ENCODE measurements at regions not wholly inside any gene's neighbourhood (a gene's known extent, or its start where the extent isn't known, plus 50 kb on each side); places are given as distances from the start of the nearest gene placed in this dataset.
"Not testable (repeated sequence)": the region's sequence is repeated elsewhere in the genome, so short reads cannot be mapped to it uniquely, and the experiment has no call there.

GRCh38 chr2:71959494-71959893, 188.2 kb downstream of the CYP26B1 start (continued):
- TF ChIP-seq MXI1 (IDR thresholded peaks at IDR 0.05; ENCODE audit: low read depth, low read length) (no peak), TCF12 (IDR thresholded peaks at IDR 0.05) (no peak), GABPA (IDR thresholded peaks at IDR 0.05; ENCODE audit: low read depth) (no peak)

- H3K27me3 ChIP-seq (ENCODE audit: insufficient read depth); H3K9ac ChIP-seq; H4K20me1 ChIP-seq (ENCODE audit: insufficient read depth); H3K36me3 ChIP-seq (replicated peaks in 1 of 2; ENCODE audit: control insufficient read depth in 1 of 2, insufficient read depth in 2 of 2, low read length in 1 of 2); H3K4me2 ChIP-seq; POLR2A ChIA-PET; H3K79me2 ChIP-seq (ENCODE audit: insufficient read depth); CTCF ChIA-PET; H3K27ac ChIP-seq (ENCODE audit: low read depth in 2 of 2, low read length in 1 of 2); DNase-seq; H3K4me3 ChIP-seq (ENCODE audit: low read depth in 2 of 2, low read length in 1 of 2); H2AFZ ChIP-seq (ENCODE audit: low read depth); H3K9me2 ChIP-seq; H3K4me1 ChIP-seq (ENCODE audit: control insufficient read depth in 1 of 2, insufficient read depth in 2 of 2, low read depth in 1 of 2, low read length in 1 of 2); H3K9me3 ChIP-seq; H3F3A ChIP-seq (replicated peaks; ENCODE audit: insufficient read depth): not testable (repeated sequence)
- 3% methylated on average over 1 of the region's 1 CpG for WGBS (ENCODE audit: low lambda C conversion rate)
Measured at GRCh38 chr2:71958426-71958825, 189.2 kb downstream of the CYP26B1 start.

- ChIA-PET POLR2A (no interaction called here), CTCF (interaction anchor here (4.3 kb wide), 1 partner anchor 29 kb away, joined by 27 read pairs; no protein-coding TSS in a partner anchor)
- Histone ChIP-seq H2AFZ (ENCODE audit: low read depth) (no peak overlapping the region), H3K27ac (ENCODE audit: low read depth in 2 of 2, low read length in 1 of 2) (no peak overlapping the region), H3K27me3 (ENCODE audit: insufficient read depth) (no peaks in the 10 kb centered on the region), H3K9me3 (0 out of 2 replicates have a peak, but pooled peaks cover 6% of the 10 kb centered on the region), H3K79me2 (ENCODE audit: insufficient read depth) (no peaks in the 10 kb centered on the region), H3F3A (replicated peaks; ENCODE audit: insufficient read depth) (no peaks in the 10 kb centered on the region), H3K36me3 (replicated peaks in 1 of 2; ENCODE audit: control insufficient read depth in 1 of 2, insufficient read depth in 2 of 2, low read length in 1 of 2) (no peaks in the 10 kb centered on the region), H3K4me3 (ENCODE audit: low read depth in 2 of 2, low read length in 1 of 2) (no peak overlapping the region), H4K20me1 (ENCODE audit: insufficient read depth) (no peaks in the 10 kb centered on the region), H3K9me2 (no peaks in the 10 kb centered on the region), H3K9ac (no peak overlapping the region), H3K4me2 (no peak overlapping the region), H3K4me1 (ENCODE audit: control insufficient read depth in 1 of 2, insufficient read depth in 2 of 2, low read depth in 1 of 2, low read length in 1 of 2) (no peaks in the 10 kb centered on the region)
- 37% methylated on average over 6 of the region's 6 CpGs for WGBS (ENCODE audit: low lambda C conversion rate)
- DNase-seq = no peak
- TF ChIP-seq GATA2 (CRISPR knock-in tag; IDR thresholded peaks at IDR 0.05) = no peak
- TF ChIP-seq TCF12 (IDR thresholded peaks at IDR 0.05) = no peak
- no peak for TF ChIP-seq SIN3A (IDR thresholded peaks at IDR 0.05; ENCODE audit: borderline replicate concordance, low read depth, low read length)
- TF ChIP-seq MAX (IDR thresholded peaks at IDR 0.05; ENCODE audit: low read depth) = no peak
- no peak for TF ChIP-seq FOSL2 (IDR thresholded peaks at IDR 0.05; ENCODE audit: borderline replicate concordance, low read depth)
- no peak for TF ChIP-seq RCOR1 (IDR thresholded peaks at IDR 0.05; ENCODE audit: low read length)
- no peak for TF ChIP-seq FOXJ3 (CRISPR knock-in tag; IDR thresholded peaks at IDR 0.05)
- no peak for TF ChIP-seq JUND (IDR thresholded peaks at IDR 0.05)
- TF ChIP-seq POLR2AphosphoS5 (IDR thresholded peaks at IDR 0.05; ENCODE audit: low read depth, low read length) = no peak
- TF ChIP-seq FOXM1 (IDR thresholded peaks at IDR 0.05; ENCODE audit: low read depth) = no peak
- no peak for TF ChIP-seq EP300 (IDR thresholded peaks at IDR 0.05; ENCODE audit: borderline replicate concordance in 1 of 2, low read depth in 1 of 2, low read length in 1 of 2)
- no peak for TF ChIP-seq CHD2 (IDR thresholded peaks at IDR 0.05; ENCODE audit: low read length, partially characterized antibody)
- TF ChIP-seq SMC3 (IDR thresholded peaks at IDR 0.05; ENCODE audit: low read depth, low read length) = no peak
- no peak for TF ChIP-seq GABPA (IDR thresholded peaks at IDR 0.05; ENCODE audit: low read depth)
- no peak for TF ChIP-seq USF1 (IDR thresholded peaks at IDR 0.05; ENCODE audit: borderline replicate concordance, low read depth)
- no peak for TF ChIP-seq RFX5 (IDR thresholded peaks at IDR 0.05; ENCODE audit: low read length)
- no peak for TF ChIP-seq TAF1 (IDR thresholded peaks at IDR 0.05; ENCODE audit: borderline replicate concordance, low read depth, low read length)
- TF ChIP-seq USF2 (IDR thresholded peaks at IDR 0.05; ENCODE audit: borderline replicate concordance, low read depth, low read length) = no peak
Measured at GRCh38 chr2:71952572-71953188, 195.0 kb downstream of the CYP26B1 start.

Measured in SK-N-SH (cell line).